Effector memory CD8-positive, alpha-beta T cell (primary cell): ENCODE measurements at regions not wholly inside any gene's neighbourhood (a gene's known extent, or its start where the extent isn't known, plus 50 kb on each side); places are given as distances from the start of the nearest gene placed in this dataset.
"Not testable (repeated sequence)": the region's sequence is repeated elsewhere in the genome, so short reads cannot be mapped to it uniquely, and the experiment has no call there.

Source experiments
- ATAC-seq: fragments of 150-1000 bp; cut with Tn5 transposase; replicated peaks from 2 replicates; pipeline ENCODE4 v1.10.0; 2021; ENCODE audit warnings: mild to moderate bottlenecking, moderate library complexity
- DNase-seq, 3 experiments: peaks; one replicate each; pipeline ENCODE4 v3.0.0; 2021
- H3K27ac Mint-ChIP-seq, 2 donors: one replicate each; pipeline ENCODE4 v1.8.0; 2022; ENCODE audit warnings: mild to moderate bottlenecking in 2 of 2, mixed read lengths in 2 of 2, moderate library complexity in 2 of 2
- H3K27me3 Mint-ChIP-seq, 2 donors: one replicate each; pipeline ENCODE4 v1.8.0; 2022; ENCODE audit warnings: mixed read lengths in 2 of 2
- H3K36me3 Mint-ChIP-seq: one replicate; pipeline ENCODE4 v1.8.0; 2022; ENCODE audit warnings: mild to moderate bottlenecking, moderate library complexity, mixed read lengths; ENCODE audit not compliant: insufficient read depth
- H3K4me1 Mint-ChIP-seq, 2 donors: one replicate each; pipeline ENCODE4 v1.8.0; 2022; ENCODE audit warnings: low read depth in 2 of 2, mixed read lengths in 2 of 2
- H3K4me3 Mint-ChIP-seq, 2 donors: one replicate each; pipeline ENCODE4 v1.8.0; 2022; ENCODE audit warnings: mild to moderate bottlenecking in 2 of 2, mixed read lengths in 2 of 2, moderate library complexity in 2 of 2
- H3K9me3 Mint-ChIP-seq, 2 donors: one replicate each; pipeline ENCODE4 v1.8.0; 2022; ENCODE audit warnings: mixed read lengths in 2 of 2

DNA sequence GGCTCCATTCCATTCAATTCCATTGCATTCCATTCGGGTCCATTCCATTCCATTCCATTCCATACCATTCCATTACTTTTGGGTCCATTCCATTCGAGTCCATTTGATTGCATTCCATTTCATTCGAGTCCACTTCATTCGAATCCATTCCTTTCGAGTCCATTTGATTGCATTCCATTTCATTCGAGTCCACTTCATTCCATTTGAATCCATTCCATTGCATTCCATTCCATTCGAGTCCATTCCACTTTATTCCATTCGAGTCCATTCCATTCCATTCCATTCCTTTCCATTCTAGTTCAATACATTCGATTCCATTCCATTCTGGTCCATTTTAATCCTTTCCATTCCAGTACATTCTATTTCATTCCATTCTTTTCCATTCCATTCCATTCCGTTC lies 334.0 kb downstream of the ZNF33B start:
- ATAC-seq = no peak
- H3K9me3 Mint-ChIP-seq = peaks cover 79 to 98% of the 10 kb centered on the region in 2 donors
- no peaks in the 10 kb centered on the region for H3K36me3 Mint-ChIP-seq
- no peak overlapping the region for H3K4me3 Mint-ChIP-seq
- no peaks in the 10 kb centered on the region for H3K4me1 Mint-ChIP-seq
- no peak for DNase-seq
- H3K27me3 Mint-ChIP-seq = no peaks in the 10 kb centered on the region
- H3K27ac Mint-ChIP-seq = no peak overlapping the region

DNA sequence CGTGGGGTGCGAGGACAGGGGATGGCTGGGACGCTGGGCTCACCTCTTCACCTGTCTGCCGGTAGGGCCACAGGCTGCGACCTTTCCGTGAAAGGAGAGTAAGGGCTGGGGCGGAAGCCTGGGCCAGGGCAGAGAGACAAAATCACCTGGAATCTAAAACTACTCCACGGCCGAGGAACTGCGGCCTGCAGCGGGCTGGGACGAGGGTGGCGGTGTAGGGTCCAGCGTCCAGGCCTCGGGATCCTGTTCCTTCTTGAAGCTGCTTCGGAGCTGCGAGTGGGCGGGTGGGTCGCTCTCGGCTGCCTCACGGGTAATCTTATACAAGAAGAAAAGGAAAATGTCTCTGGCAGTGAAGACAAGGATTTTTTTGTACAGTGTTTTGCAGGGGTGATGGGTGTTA lies 356.5 kb downstream of the ZNF33B start:
- not testable (repeated sequence) for H3K4me1 Mint-ChIP-seq, DNase-seq, H3K27ac Mint-ChIP-seq, H3K36me3 Mint-ChIP-seq, H3K27me3 Mint-ChIP-seq, ATAC-seq, H3K9me3 Mint-ChIP-seq, H3K4me3 Mint-ChIP-seq

DNA sequence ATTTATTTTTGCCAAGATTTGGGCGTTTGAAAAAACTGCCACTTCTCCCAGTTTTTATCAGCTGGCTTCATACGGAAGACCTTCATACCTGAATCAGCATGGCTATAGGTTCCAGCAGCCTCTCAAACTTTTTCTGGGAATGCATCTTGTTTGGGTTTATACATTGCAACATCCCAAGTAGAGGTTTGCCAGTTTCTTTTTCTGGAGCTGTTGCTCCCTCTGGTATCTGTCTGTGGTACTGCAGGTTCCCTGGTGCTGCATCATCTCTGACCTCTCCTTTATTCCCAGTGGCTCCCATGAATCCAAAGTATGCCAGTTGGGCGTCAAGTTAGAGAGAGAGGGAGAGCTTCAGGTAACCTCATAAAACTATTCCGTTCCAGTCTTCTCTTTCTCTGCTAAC lies 368.6 kb downstream of the ZNF33B start:
- not testable (repeated sequence) for H3K4me3 Mint-ChIP-seq, H3K9me3 Mint-ChIP-seq, H3K27me3 Mint-ChIP-seq, H3K36me3 Mint-ChIP-seq, ATAC-seq, H3K27ac Mint-ChIP-seq, DNase-seq, H3K4me1 Mint-ChIP-seq

DNA sequence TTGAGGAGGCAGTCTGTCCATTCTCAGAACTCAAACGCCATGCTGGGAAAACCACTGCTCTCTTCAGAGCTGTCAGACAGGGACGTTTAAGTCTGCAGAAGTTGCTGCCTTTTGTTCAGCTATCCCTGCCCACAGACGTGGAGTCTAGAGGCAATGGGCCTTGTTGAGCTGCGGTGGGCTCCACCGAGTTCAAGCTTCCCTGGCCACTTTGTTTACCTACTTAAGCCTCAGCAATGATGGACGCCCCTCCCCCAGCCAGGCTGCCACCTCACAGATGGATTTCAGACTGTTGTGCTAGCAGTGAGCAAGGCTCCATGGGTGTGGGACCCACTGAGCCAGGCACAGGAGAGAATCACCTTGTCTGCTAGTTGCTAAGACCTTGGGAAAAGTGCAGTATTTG lies 375.1 kb downstream of the ZNF33B start:
- H3K4me1 Mint-ChIP-seq, ATAC-seq, H3K9me3 Mint-ChIP-seq, H3K27ac Mint-ChIP-seq, H3K36me3 Mint-ChIP-seq, H3K27me3 Mint-ChIP-seq, DNase-seq, H3K4me3 Mint-ChIP-seq: not testable (repeated sequence)

DNA sequence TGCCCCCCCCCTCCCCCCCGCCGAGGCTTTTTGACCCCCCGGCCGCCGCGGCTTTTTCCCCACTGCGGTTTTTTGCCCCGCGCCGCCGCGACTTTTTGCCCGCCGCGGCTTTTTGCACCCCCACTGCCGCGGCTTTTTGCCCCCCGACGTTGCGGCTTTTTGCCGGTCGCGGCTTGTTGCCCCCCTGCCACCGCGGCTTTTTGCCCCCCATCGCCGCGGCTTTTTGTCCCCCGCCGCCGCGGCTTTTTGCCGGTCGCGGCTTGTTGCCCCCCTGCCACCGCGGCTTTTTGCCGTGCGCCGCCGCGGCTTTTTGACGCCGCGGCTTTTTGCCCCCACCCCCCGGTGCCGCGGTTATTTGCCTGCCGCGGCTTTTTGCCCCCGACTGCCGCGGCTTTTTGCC lies 395.4 kb downstream of the ZNF33B start:
- DNase-seq, H3K27ac Mint-ChIP-seq, H3K4me1 Mint-ChIP-seq, H3K4me3 Mint-ChIP-seq, H3K9me3 Mint-ChIP-seq, ATAC-seq, H3K36me3 Mint-ChIP-seq: not testable (repeated sequence)
- H3K27me3 Mint-ChIP-seq = peaks cover 8 to 42% of the 10 kb centered on the region in 2 donors

DNA sequence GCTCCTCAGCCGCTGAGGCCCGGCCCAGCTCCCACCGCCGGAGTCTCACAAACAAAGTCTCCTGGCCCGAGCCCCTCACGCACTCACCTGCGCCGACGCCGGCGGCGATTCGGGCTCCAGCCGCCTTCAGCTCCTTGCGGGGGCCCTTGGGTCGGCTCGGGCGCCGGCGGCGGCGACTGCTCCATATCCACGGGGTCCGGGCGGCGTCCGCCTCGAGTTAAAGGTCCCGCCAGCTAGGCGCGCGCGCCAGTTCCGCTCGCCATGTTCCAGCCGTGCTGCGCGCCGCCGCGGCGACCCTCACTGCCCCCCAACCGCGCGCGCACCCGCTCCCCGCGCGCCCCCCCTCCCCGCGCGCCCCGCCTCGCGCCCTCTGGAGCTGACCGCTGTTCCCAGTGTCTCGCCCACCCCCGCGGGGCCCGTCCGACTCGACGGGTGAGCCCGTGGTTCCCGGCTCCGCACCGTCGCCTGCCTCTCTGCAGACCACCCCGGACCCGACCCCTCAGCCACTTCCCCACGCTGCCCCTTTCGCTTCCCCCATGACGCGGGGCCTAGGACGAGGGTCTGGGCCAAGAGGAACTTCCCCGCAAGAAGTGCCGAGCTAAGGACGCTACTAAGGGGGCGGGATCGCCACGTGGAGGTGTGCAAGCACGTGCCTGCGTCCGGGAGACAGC lies 396.1 kb downstream of the ZNF33B start:
- ATAC-seq (no peak), DNase-seq (no peak)
- Mint-ChIP-seq H3K36me3 (no peaks in the 10 kb centered on the region), H3K9me3 (peaks cover 7 to 8% of the 10 kb centered on the region in 2 donors), H3K27ac (no peak overlapping the region), H3K4me1 (peaks cover 3 to 4% of the 10 kb centered on the region in 2 donors), H3K4me3 (peak overlapping the region in 1 of 2 donors; percentile 56), H3K27me3 (peaks cover 8 to 42% of the 10 kb centered on the region in 2 donors)

DNA sequence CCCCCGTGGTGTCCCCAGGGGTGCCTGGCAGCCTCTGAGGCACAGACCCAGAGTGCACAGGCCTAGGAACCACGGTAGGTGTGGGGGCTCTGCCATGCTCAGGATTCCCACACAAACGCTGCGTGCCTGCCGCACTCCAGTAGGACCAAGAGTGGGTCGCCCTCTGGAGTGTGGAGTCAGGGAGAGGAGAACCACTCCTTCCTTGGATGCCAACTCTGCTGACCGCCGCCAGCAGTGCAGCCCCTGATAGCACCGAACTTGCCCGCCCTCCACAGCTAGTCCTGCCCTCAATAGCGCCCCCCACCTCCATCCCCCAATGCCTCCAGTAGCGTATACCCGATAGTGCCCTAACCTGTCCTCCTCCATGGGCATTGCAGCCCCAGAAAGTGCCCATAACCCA lies 402.0 kb downstream of the ZNF33B start:
- DNase-seq, H3K27me3 Mint-ChIP-seq, H3K4me3 Mint-ChIP-seq: not testable (repeated sequence)

DNA sequence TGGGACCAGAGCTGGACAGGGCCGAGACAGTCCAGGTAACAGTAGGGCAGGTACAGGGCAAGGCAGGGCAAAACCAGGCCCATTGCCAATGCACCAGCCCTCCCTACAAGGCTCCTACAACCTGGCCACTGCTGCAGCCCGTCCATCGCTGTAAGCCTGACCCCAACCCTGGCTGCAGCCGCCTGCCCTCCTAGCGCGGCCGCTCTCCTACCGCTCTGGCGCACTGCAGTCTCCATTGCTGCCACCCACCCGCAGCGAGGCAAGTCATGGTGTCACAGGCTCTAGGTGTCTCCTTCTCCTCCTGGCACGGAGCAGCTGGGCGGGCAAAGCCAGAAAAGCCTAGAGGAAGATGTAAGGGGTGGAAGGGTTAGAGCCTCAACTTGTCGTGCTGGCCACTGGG lies 402.6 kb downstream of the ZNF33B start:
- not testable (repeated sequence) for H3K27ac Mint-ChIP-seq, H3K27me3 Mint-ChIP-seq, H3K4me3 Mint-ChIP-seq, DNase-seq, H3K36me3 Mint-ChIP-seq, ATAC-seq, H3K4me1 Mint-ChIP-seq, H3K9me3 Mint-ChIP-seq

More for the DNA sequence above, 402.0 kb downstream of the ZNF33B start:
- H3K4me1 Mint-ChIP-seq, ATAC-seq, H3K36me3 Mint-ChIP-seq, H3K27ac Mint-ChIP-seq, H3K9me3 Mint-ChIP-seq: not testable (repeated sequence)

DNA sequence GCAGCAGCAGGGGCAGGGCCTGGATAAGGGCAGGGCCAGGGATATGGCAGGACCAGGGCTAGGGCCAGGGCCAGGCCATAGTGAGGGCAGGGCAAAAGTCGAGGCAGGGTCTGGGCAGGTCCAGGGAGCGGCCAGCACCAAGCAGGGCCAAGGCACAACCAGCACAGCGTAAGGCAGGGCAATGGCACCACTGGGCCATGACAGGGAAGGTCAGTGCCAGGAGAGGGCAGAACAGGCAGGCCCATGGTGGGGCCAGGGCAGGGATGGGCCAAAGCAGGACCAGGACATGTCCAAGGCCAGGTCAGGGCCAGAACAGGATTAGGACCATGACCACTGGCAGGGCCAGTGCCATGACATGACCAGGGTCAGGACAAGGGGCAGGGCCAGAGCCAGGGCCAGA lies 403.1 kb downstream of the ZNF33B start:
- not testable (repeated sequence) for H3K27me3 Mint-ChIP-seq, H3K9me3 Mint-ChIP-seq, H3K36me3 Mint-ChIP-seq, H3K4me3 Mint-ChIP-seq, DNase-seq, ATAC-seq, H3K27ac Mint-ChIP-seq, H3K4me1 Mint-ChIP-seq

DNA sequence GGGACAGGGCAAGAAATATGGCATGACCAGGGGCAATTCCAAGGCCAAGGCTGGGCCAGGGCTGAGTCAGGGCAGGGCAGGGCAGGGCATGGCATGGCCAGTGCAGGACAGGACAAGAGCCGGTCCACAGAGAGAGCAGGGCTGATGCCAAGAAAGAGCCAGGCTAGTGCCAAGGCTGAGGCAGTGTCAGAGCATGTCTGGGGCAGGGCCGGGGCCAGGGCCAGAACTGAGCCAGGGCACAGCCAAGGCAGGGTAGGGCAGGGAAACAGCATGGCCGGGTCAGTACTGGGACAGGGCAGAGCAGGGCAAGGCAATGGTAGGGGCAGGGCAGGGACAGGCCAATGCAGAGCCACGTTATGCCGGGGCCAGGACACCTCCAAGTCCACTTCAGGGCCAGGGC lies 403.9 kb downstream of the ZNF33B start:
- H3K4me3 Mint-ChIP-seq, ATAC-seq, DNase-seq, H3K36me3 Mint-ChIP-seq, H3K27me3 Mint-ChIP-seq, H3K27ac Mint-ChIP-seq, H3K4me1 Mint-ChIP-seq, H3K9me3 Mint-ChIP-seq: not testable (repeated sequence)

DNA sequence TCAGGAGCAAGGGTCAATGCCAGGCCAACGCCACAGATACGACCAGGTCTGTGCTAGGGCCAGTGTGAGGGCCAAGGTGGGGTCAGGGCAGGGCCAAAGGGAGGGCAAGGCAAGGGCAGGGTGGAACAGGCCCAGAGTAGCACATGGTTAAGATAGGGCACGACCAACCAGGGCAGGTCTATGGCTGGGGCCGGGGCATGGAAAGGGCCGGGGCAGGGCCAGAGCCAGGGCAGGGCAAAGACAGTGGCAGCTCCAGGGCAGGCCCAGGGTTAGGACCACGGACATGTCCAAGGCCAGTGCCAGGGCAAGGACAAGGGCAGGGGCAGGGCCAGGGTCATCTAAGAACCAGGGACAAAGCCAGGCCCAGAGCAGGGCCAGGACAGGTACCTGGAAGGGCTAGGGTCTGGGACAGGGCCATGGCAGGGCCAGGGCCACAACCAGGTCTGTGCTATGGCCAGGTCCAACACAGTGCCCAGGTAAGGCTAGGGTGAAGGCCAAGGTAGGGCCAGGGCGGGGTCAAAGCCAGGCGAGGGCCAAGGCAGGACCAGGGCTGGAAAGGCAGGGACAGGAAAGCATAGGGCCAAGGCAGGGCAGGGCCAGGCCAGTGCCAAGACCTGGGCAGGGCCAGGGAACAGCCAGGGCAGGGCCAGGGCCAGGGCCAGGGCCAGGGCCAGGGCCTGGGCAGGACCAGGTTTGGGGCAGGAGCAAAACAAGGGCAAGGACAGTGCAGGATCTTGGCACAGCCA lies 404.7 kb downstream of the ZNF33B start:
- H3K9me3 Mint-ChIP-seq, H3K36me3 Mint-ChIP-seq, H3K4me1 Mint-ChIP-seq, H3K4me3 Mint-ChIP-seq, ATAC-seq, H3K27ac Mint-ChIP-seq, DNase-seq, H3K27me3 Mint-ChIP-seq: not testable (repeated sequence)

DNA sequence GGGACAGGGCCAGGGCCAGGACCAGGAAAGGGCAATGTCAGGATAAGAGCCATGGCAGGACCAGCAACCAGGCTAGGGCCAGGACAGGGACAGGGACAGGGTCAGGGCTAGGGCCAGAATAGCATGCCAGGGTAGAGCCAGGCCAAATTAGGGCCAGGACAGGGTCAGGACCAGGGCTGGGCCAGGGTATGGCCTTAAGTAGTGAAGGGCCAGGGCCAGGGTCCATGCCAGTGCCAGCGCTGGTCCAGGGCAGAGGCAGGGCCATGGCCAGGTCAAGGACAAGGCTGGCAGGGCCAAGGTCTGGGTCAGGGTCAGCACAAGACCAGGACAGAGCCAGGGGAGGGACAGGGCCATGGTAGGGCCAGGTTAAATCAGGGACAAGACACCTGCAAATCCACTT lies 405.4 kb downstream of the ZNF33B start:
- DNase-seq, H3K27me3 Mint-ChIP-seq, H3K4me1 Mint-ChIP-seq, H3K4me3 Mint-ChIP-seq, H3K36me3 Mint-ChIP-seq, ATAC-seq, H3K9me3 Mint-ChIP-seq, H3K27ac Mint-ChIP-seq: not testable (repeated sequence)

DNA sequence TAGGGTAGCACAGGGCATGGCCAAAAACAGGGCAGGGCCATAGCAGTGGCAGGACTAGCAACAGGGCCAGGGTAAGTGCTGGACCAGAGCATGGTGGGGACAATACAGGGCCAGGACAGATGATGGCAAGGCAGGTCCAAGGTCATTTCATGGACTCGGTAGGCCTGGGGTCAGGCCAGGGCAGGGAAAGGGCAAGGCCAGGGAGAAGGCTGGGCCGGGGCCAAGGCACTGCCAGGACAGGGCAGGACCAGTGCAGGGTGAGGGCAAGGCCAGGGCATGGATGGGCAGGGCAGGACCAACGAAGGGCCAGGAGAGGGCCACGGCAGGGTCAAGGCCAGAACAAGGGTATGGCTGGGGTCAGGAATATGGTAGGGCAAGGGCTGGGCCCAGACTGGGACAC lies 407.6 kb downstream of the ZNF33B start:
- not testable (repeated sequence) for H3K27ac Mint-ChIP-seq, H3K36me3 Mint-ChIP-seq, DNase-seq, H3K4me3 Mint-ChIP-seq, ATAC-seq, H3K4me1 Mint-ChIP-seq, H3K27me3 Mint-ChIP-seq
- peaks cover 24 to 29% of the 10 kb centered on the region in 2 donors for H3K9me3 Mint-ChIP-seq

DNA sequence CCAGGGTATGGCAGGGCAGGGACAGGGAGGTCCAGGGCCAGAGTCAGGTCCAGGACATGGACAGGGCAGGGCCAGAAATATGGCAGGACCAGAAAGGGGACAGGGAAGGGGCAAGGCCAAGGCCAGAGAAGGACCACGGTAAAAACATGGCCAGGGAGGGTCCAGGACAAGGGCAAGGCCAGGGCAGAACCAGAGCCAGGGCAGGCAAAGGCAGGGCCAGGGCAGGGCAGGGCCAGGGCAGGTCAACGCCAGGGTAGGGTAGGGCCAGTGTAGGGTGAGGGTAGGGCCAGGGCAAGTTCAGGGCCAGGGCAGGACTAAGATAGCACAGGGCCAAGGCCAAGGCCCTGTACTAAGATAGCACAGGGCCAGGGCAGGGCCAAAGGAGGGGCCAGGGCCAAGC lies 408.3 kb downstream of the ZNF33B start:
- not testable (repeated sequence) for ATAC-seq, H3K4me3 Mint-ChIP-seq, H3K27ac Mint-ChIP-seq, H3K27me3 Mint-ChIP-seq, H3K4me1 Mint-ChIP-seq, DNase-seq, H3K36me3 Mint-ChIP-seq
- H3K9me3 Mint-ChIP-seq = peaks cover 24 to 29% of the 10 kb centered on the region in 2 donors
